Adrenal gland (tissue), 9 donors: ENCODE measurements at regions not wholly inside any gene's neighbourhood (a gene's known extent, or its start where the extent isn't known, plus 50 kb on each side); places are given as distances from the start of the nearest gene placed in this dataset.

Source experiments
- DNase-seq, 7 donors: peaks; one replicate each; pipeline ENCODE4 v3.0.0-alpha.2; 2019 to 2020
- H3K27ac ChIP-seq, 5 donors: fragments of 200-600 bp; sonication (generic) in 4 of 5; 1 replicate in 3 of 5; 2 replicates in 2 of 5; pipeline versions ENCODE4 v1.5.1 to v1.8.0; 2016 to 2020; ENCODE audit warnings: mild to moderate bottlenecking in 1 of 5
- H3K27me3 ChIP-seq: fragments of 200-600 bp; 2 replicates; pipeline ENCODE4 v1.8.0; 2021
- H3K36me3 ChIP-seq, 2 donors: fragments of 200-600 bp; replicated peaks in 1 of 2; 1 replicate in 1 of 2; 2 replicates in 1 of 2; pipeline versions ENCODE4 v1.5.1 to v1.8.0; 2018 to 2022
- H3K4me1 ChIP-seq, 2 donors: fragments of 200-600 bp; replicated peaks in 1 of 2; 1 replicate in 1 of 2; 2 replicates in 1 of 2; pipeline versions ENCODE4 v1.5.1 to v1.8.0; 2018 to 2021
- H3K4me3 ChIP-seq, 4 donors: fragments of 200-600 bp; sonication (generic) in 3 of 4; one replicate each; pipeline ENCODE4 v1.5.1; 2016 to 2018
- H3K9me3 ChIP-seq, 3 donors: fragments of 200-600 bp; sonication (generic) in 1 of 3; replicated peaks in 1 of 3; 1 replicate in 2 of 3; 2 replicates in 1 of 3; pipeline versions ENCODE4 v1.5.1 to v1.8.0; 2016 to 2021
- CTCF ChIP-seq, 6 experiments: fragments of 450-650 bp in 4 of 6; fragments of 200-600 bp in 2 of 6; sonication (generic) in 1 of 6; IDR thresholded peaks; 1 replicate in 5 of 6; 2 replicates in 1 of 6; pipeline versions ENCODE4 v1.5.1 to v1.8.0; 2016 to 2021; ENCODE audit warnings: antibody characterized with exemption in 6 of 6, mild to moderate bottlenecking in 2 of 6, moderate library complexity in 1 of 6
- POLR2A ChIP-seq, 2 donors: fragments of 450-650 bp; IDR thresholded peaks; one replicate each; pipeline ENCODE4 v1.6.1; 2017; ENCODE audit warnings: antibody characterized with exemption in 2 of 2, mild to moderate bottlenecking in 2 of 2, moderate library complexity in 1 of 2
- WGBS, 4 donors: extraction: QIAGEN DNeasy Blood & Tissue Kit in 2 of 4; methylation state at CpG; one replicate each; pipeline versions ENCODE4 v1.1.5 to v1.1.7; 2013 to 2017; 5-methylcytosine and 5-hydroxymethylcytosine counted together
- intact Hi-C, 2 donors: fragments of 100-400 bp; cut with DNase I; formaldehyde crosslinking; loops; one replicate each; pipeline versions ENCODE4 v1.14.1 to v1.15.0; 2022 to 2023
- donor health status: healthy with polysubstance abuse.
- donor health status: Bipolar disorder and iron deficiency.
- donor health status: DM: yes; HTN: yes; CAD: no.
- donor health status: DM: no; HTN: no; CAD: no.
- donor health status: DM: no; HTN: no; CAD: no.

- H3K4me3 ChIP-seq = no peak overlapping the region
- no peaks in the 10 kb centered on the region for H3K4me1 ChIP-seq
- H3K27me3 ChIP-seq = no peaks in the 10 kb centered on the region
- intact Hi-C loops = no loop called here
- TF ChIP-seq CTCF (IDR thresholded peaks at IDR 0.05) (no peak), POLR2A (IDR thresholded peaks at IDR 0.05) (no peak)
- H3K27ac ChIP-seq = no peak overlapping the region
- H3K36me3 ChIP-seq = no peaks in the 10 kb centered on the region
- DNase-seq = no peak
- no peaks in the 10 kb centered on the region for H3K9me3 ChIP-seq
Measured at GRCh38 chr16:65318590-65319257, 196.9 kb upstream of the CDH11 start.

DNA sequence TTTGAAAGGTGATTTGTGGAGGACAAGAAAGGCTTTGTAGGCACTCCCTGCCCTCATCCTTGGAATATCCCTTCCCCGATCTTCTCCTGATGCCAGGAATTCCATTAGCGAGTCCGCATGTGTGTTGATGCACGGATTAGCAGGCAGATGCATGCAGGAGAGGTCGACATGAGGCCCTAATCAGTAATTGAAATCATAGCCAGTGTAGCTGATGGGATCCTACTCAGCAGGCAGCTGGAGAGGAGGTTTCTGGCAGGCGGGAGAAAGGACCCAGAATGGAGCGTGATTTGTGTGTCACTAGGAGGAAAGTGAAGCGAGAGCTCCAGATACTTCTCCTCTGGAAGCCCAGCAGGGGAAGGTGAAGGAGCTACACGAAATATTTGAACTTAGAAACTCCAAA lies 196.3 kb upstream of the CDH11 start:
- H3K36me3 ChIP-seq = no peaks in the 10 kb centered on the region
- TF ChIP-seq POLR2A (IDR thresholded peaks at IDR 0.05) (no peak), CTCF (IDR thresholded peaks at IDR 0.05) (no peak)
- 74 to 86% (median 79%) methylated on average over 9 of the region's 9 CpGs for WGBS, 4 donors
- H3K4me1 ChIP-seq = no peaks in the 10 kb centered on the region
- intact Hi-C loops = no loop called here
- DNase-seq = no peak
- H3K27ac ChIP-seq = no peak overlapping the region
- H3K4me3 ChIP-seq = no peak overlapping the region
- no peaks in the 10 kb centered on the region for H3K27me3 ChIP-seq
- no peaks in the 10 kb centered on the region for H3K9me3 ChIP-seq

GRCh38 chr16:65316808-65317207 lies 194.9 kb upstream of the CDH11 start:
- TF ChIP-seq CTCF (IDR thresholded peaks at IDR 0.05) (no peak), POLR2A (IDR thresholded peaks at IDR 0.05) (no peak)
- H3K4me1 ChIP-seq = peaks cover 0 to 7% of the 10 kb centered on the region in 2 donors
- no peaks in the 10 kb centered on the region for H3K27me3 ChIP-seq
- H3K9me3 ChIP-seq = no peaks in the 10 kb centered on the region
- no peak overlapping the region for H3K4me3 ChIP-seq
- DNase-seq = no peak
- H3K36me3 ChIP-seq = no peaks in the 10 kb centered on the region
- 73 to 98% (median 87%) methylated on average over 3 of the region's 3 CpGs for WGBS, 4 donors
- intact Hi-C loops = no loop called here
- no peak overlapping the region for H3K27ac ChIP-seq

GRCh38 chr16:65315081-65315780 lies 193.4 kb upstream of the CDH11 start:
- Histone ChIP-seq H3K4me3 (no peak overlapping the region), H3K9me3 (no peaks in the 10 kb centered on the region), H3K4me1 (peaks cover 0 to 7% of the 10 kb centered on the region in 2 donors), H3K27ac (no peak overlapping the region), H3K36me3 (no peaks in the 10 kb centered on the region), H3K27me3 (no peaks in the 10 kb centered on the region)
- WGBS, 4 donors = 66 to 82% (median 75%) methylated on average over 7 of the region's 7 CpGs
- DNase-seq = peak in 5 of 7 donors; percentile 3 to 56 (median 15)
- TF ChIP-seq POLR2A (IDR thresholded peaks at IDR 0.05) = no peak
- no peak for TF ChIP-seq CTCF (IDR thresholded peaks at IDR 0.05)
- intact Hi-C loops = no loop called here
